ENCODE measurements at regions not wholly inside any gene's neighbourhood (a gene's known extent, or its start where the extent isn't known, plus 50 kb on each side); places are given as distances from the start of the nearest gene placed in this dataset.

- no peak overlapping the region for H3K27ac ChIP-seq (ENCODE audit: insufficient read depth, low read length)
- H3K9me3 ChIP-seq (ENCODE audit: control insufficient read depth, insufficient read depth, low read depth, low read length) = no peaks in the 10 kb centered on the region
- no peaks in the 10 kb centered on the region for H3K27me3 ChIP-seq (ENCODE audit: control insufficient read depth, insufficient read depth, low read length)
- H3K4me2 ChIP-seq (ENCODE audit: extremely low read depth, insufficient read depth, low read length) = no peak overlapping the region
- no peak overlapping the region for H2AFZ ChIP-seq (ENCODE audit: low read length)
- TF ChIP-seq CTCF (conservative IDR thresholded peaks at IDR 0.05 in 1 of 2, IDR thresholded peaks at IDR 0.05 in 1 of 2; ENCODE audit: low read depth in 1 of 2, low read length in 2 of 2) = no peak
- TF ChIP-seq EZH2 (IDR thresholded peaks at IDR 0.05; ENCODE audit: low read length, missing control alignments) = no peak
- no peaks in the 10 kb centered on the region for H3K36me3 ChIP-seq (ENCODE audit: control insufficient read depth, insufficient read depth, low read length)
- H3K4me1 ChIP-seq (ENCODE audit: control insufficient read depth, extremely low read depth, insufficient read depth, low read length) = no peaks in the 10 kb centered on the region
- H3K9ac ChIP-seq (ENCODE audit: insufficient read depth, low read length) = no peak overlapping the region
- H3K4me3 ChIP-seq (replicated peaks in 1 of 4; ENCODE audit: control extremely low read depth in 1 of 4, insufficient read depth in 1 of 4, low read depth in 3 of 4, low read length in 4 of 4) = no peak overlapping the region
- no peak for DNase-seq (ENCODE audit: low read depth in 2 of 2)
- H4K20me1 ChIP-seq (ENCODE audit: control insufficient read depth, extremely low read depth, insufficient read depth, low read length) = no peaks in the 10 kb centered on the region
- H3K79me2 ChIP-seq (ENCODE audit: control insufficient read depth, insufficient read depth, low read length) = no peaks in the 10 kb centered on the region
These were observed 321.6 kb upstream of the RNF32 start for GRCh38 chr7:156318926-156319325.

DNA sequence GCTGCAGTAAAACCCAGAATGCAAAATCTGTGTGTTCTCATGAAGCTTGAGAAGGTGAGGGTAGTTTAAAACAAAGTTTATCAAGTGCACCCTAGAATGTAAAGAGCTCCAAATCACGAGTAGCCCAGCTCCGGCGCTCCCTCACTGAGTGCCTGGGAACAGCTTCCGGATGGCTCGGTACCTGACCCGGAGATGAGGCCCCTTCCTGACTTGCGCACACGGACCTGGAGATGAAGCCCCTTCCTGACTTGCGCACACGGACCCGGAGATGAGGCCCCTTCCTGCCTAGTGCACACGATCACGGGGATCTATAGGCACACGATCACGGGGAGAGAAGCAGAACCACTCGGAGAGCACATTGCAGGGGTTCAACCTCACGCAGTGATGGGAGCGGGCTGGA, 322.1 kb upstream of the RNF32 start:
- Histone ChIP-seq H3K27me3 (ENCODE audit: control insufficient read depth, insufficient read depth, low read length) (no peaks in the 10 kb centered on the region), H3K36me3 (ENCODE audit: control insufficient read depth, insufficient read depth, low read length) (no peaks in the 10 kb centered on the region), H3K27ac (ENCODE audit: insufficient read depth, low read length) (no peak overlapping the region), H4K20me1 (ENCODE audit: control insufficient read depth, extremely low read depth, insufficient read depth, low read length) (no peaks in the 10 kb centered on the region), H3K4me1 (ENCODE audit: control insufficient read depth, extremely low read depth, insufficient read depth, low read length) (no peaks in the 10 kb centered on the region), H2AFZ (ENCODE audit: low read length) (no peak overlapping the region), H3K9me3 (ENCODE audit: control insufficient read depth, insufficient read depth, low read depth, low read length) (no peaks in the 10 kb centered on the region), H3K9ac (ENCODE audit: insufficient read depth, low read length) (no peak overlapping the region), H3K79me2 (ENCODE audit: control insufficient read depth, insufficient read depth, low read length) (no peaks in the 10 kb centered on the region), H3K4me3 (replicated peaks in 1 of 4; ENCODE audit: control extremely low read depth in 1 of 4, insufficient read depth in 1 of 4, low read depth in 3 of 4, low read length in 4 of 4) (no peak overlapping the region), H3K4me2 (ENCODE audit: extremely low read depth, insufficient read depth, low read length) (no peak overlapping the region)
- TF ChIP-seq CTCF (conservative IDR thresholded peaks at IDR 0.05 in 1 of 2, IDR thresholded peaks at IDR 0.05 in 1 of 2; ENCODE audit: low read depth in 1 of 2, low read length in 2 of 2) (no peak), EZH2 (IDR thresholded peaks at IDR 0.05; ENCODE audit: low read length, missing control alignments) (no peak)
- DNase-seq (ENCODE audit: low read depth in 2 of 2) = no peak

- no peak for TF ChIP-seq CTCF (conservative IDR thresholded peaks at IDR 0.05 in 1 of 2, IDR thresholded peaks at IDR 0.05 in 1 of 2; ENCODE audit: low read depth in 1 of 2, low read length in 2 of 2)
- no peak for TF ChIP-seq EZH2 (IDR thresholded peaks at IDR 0.05; ENCODE audit: low read length, missing control alignments)
- H2AFZ ChIP-seq (ENCODE audit: low read length) = no peak overlapping the region
- no peak overlapping the region for H3K4me2 ChIP-seq (ENCODE audit: extremely low read depth, insufficient read depth, low read length)
- H3K4me1 ChIP-seq (ENCODE audit: control insufficient read depth, extremely low read depth, insufficient read depth, low read length) = no peaks in the 10 kb centered on the region
- DNase-seq (ENCODE audit: low read depth in 2 of 2) = no peak
- no peaks in the 10 kb centered on the region for H3K9me3 ChIP-seq (ENCODE audit: control insufficient read depth, insufficient read depth, low read depth, low read length)
- H3K9ac ChIP-seq (ENCODE audit: insufficient read depth, low read length) = no peak overlapping the region
- no peaks in the 10 kb centered on the region for H3K36me3 ChIP-seq (ENCODE audit: control insufficient read depth, insufficient read depth, low read length)
- H3K27ac ChIP-seq (ENCODE audit: insufficient read depth, low read length) = no peak overlapping the region
- no peaks in the 10 kb centered on the region for H4K20me1 ChIP-seq (ENCODE audit: control insufficient read depth, extremely low read depth, insufficient read depth, low read length)
- H3K79me2 ChIP-seq (ENCODE audit: control insufficient read depth, insufficient read depth, low read length) = no peaks in the 10 kb centered on the region
- H3K4me3 ChIP-seq (replicated peaks in 1 of 4; ENCODE audit: control extremely low read depth in 1 of 4, insufficient read depth in 1 of 4, low read depth in 3 of 4, low read length in 4 of 4) = no peak overlapping the region
- no peaks in the 10 kb centered on the region for H3K27me3 ChIP-seq (ENCODE audit: control insufficient read depth, insufficient read depth, low read length)
These were observed 331.5 kb upstream of the RNF32 start for GRCh38 chr7:156309016-156309620.
